Suprapubic skin (tissue), 4 donors: ENCODE measurements at regions not wholly inside any gene's neighbourhood (a gene's known extent, or its start where the extent isn't known, plus 50 kb on each side); places are given as distances from the start of the nearest gene placed in this dataset.

Experiments used
- DNase-seq, 2 donors: peaks; one replicate each; pipeline ENCODE4 v3.0.0-alpha.2; 2019; ENCODE audit warnings: low spot score in 2 of 2
- H3K27ac ChIP-seq: fragments of 200-600 bp; sonication (generic); one replicate; pipeline ENCODE4 v1.5.1; 2019
- H3K27me3 ChIP-seq: fragments of 200-600 bp; sonication (generic); one replicate; pipeline ENCODE4 v1.5.1; 2019
- H3K36me3 ChIP-seq: fragments of 200-600 bp; sonication (generic); one replicate; pipeline ENCODE4 v1.5.1; 2019
- H3K4me1 ChIP-seq: fragments of 200-600 bp; sonication (generic); one replicate; pipeline ENCODE4 v1.5.1; 2019
- H3K4me3 ChIP-seq: fragments of 200-600 bp; sonication (generic); one replicate; pipeline ENCODE4 v1.5.1; 2019; ENCODE audit warnings: mild to moderate bottlenecking
- H3K9me3 ChIP-seq: fragments of 200-600 bp; sonication (generic); one replicate; pipeline ENCODE4 v1.5.1; 2019
- EP300 ChIP-seq: sonication (generic); formaldehyde crosslinking; IDR thresholded peaks from one replicate; pipeline ENCODE4 v1.6.1; 2017; ENCODE audit warnings: antibody characterized with exemption
- POLR2A ChIP-seq, 2 donors: fragments of 450-650 bp; IDR thresholded peaks; one replicate each; pipeline ENCODE4 v1.6.1; 2017; ENCODE audit warnings: antibody characterized with exemption in 2 of 2, mild to moderate bottlenecking in 2 of 2, moderate library complexity in 2 of 2
- POLR2AphosphoS5 ChIP-seq, 3 donors: sonication (generic); formaldehyde crosslinking; IDR thresholded peaks; one replicate each; pipeline ENCODE4 v1.6.1; 2017; ENCODE audit warnings: antibody characterized with exemption in 3 of 3
- WGBS: methylation state at CpG from one replicate; pipeline ENCODE4 v1.1.5; 2018; 5-methylcytosine and 5-hydroxymethylcytosine counted together
- TF ChIP-seq, protein P1 (sequence below), 2 donors: fragments of 200-600 bp in 1 of 2; fragments of 450-650 bp in 1 of 2; sonication (generic) in 1 of 2; IDR thresholded peaks; one replicate each; pipeline ENCODE4 v1.5.1; 2016 to 2019; ENCODE audit warnings: antibody characterized with exemption in 2 of 2, mild to moderate bottlenecking in 1 of 2, moderate library complexity in 1 of 2

DNA sequence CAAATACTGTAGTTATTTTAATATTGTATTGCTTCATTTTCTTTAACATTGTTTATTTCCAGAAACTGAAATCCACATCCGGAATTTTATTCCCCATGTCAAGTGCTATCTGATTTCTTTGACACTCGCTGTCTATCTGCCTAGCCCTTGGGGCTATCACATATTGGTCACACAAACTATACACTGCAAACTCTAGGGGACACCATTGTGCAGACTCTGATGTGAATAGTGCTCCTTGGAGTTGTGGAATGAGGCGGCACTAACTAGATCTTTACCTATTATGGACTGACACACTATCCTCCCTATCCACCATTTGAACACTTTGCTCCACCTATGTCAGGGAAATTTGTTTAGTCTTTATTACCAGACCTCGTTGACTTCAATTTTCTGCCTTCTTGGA lies 534.5 kb downstream of the GLUD2 start:
- Histone ChIP-seq H3K27me3 (no peaks in the 10 kb centered on the region), H3K4me1 (no peaks in the 10 kb centered on the region), H3K4me3 (no peak overlapping the region), H3K9me3 (no peaks in the 10 kb centered on the region), H3K27ac (no peak overlapping the region), H3K36me3 (no peaks in the 10 kb centered on the region)
- DNase-seq = no peak
- TF ChIP-seq POLR2AphosphoS5 (IDR thresholded peaks at IDR 0.05) (no peak), POLR2A (IDR thresholded peaks at IDR 0.05) (no peak), EP300 (no peak)
- TF ChIP-seq, protein P1, sequence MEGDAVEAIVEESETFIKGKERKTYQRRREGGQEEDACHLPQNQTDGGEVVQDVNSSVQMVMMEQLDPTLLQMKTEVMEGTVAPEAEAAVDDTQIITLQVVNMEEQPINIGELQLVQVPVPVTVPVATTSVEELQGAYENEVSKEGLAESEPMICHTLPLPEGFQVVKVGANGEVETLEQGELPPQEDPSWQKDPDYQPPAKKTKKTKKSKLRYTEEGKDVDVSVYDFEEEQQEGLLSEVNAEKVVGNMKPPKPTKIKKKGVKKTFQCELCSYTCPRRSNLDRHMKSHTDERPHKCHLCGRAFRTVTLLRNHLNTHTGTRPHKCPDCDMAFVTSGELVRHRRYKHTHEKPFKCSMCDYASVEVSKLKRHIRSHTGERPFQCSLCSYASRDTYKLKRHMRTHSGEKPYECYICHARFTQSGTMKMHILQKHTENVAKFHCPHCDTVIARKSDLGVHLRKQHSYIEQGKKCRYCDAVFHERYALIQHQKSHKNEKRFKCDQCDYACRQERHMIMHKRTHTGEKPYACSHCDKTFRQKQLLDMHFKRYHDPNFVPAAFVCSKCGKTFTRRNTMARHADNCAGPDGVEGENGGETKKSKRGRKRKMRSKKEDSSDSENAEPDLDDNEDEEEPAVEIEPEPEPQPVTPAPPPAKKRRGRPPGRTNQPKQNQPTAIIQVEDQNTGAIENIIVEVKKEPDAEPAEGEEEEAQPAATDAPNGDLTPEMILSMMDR (IDR thresholded peaks at IDR 0.05) = no peak
- WGBS = 30% methylated on average over 4 of the region's 4 CpGs

DNA sequence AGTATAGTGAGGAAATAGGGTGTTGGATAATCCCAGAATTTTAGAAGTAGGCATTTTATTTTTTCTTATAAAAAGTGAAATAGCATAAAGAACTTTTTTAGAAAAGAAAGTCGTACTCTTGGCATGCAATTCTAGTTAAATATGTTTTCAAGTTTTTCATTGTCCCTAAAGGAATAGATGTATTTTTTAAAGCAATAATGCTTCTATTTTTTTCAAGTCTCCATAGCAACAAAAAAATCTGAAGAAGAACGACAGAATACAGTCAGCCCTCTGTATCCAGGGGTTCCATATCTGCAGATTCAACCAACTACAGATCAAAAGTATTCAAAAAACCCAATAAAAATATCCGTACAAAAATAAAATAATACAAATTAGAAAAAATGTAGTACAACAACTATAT lies 538.2 kb downstream of the GLUD2 start:
- Histone ChIP-seq H3K27ac (no peak overlapping the region), H3K4me3 (no peak overlapping the region), H3K4me1 (no peaks in the 10 kb centered on the region), H3K36me3 (no peaks in the 10 kb centered on the region), H3K27me3 (no peaks in the 10 kb centered on the region), H3K9me3 (no peaks in the 10 kb centered on the region)
- 57% methylated on average over 3 of the region's 3 CpGs for WGBS
- no peak for TF ChIP-seq POLR2AphosphoS5 (IDR thresholded peaks at IDR 0.05)
- no peak for TF ChIP-seq POLR2A (IDR thresholded peaks at IDR 0.05)
- TF ChIP-seq, protein P1 (IDR thresholded peaks at IDR 0.05) = no peak
- TF ChIP-seq EP300 = no peak
- DNase-seq = no peak

DNA sequence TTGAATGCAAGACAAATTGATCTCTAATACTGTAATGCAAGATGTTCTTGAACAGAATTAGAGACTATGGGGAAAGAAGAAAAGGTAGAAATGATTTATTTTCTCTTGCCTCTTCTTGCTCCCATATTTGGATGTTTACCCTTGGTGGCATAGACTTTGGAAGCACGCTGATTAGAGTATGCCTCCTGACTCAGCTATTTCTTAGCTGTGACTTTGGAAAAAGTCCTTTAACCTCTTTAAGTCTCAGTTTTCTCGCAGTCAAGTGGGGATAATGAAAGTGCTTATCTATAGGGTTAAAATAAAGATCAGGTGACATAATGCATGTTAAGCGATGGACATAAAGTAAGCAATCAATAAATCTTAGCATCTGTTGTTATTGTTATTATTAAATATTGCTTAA lies 545.5 kb downstream of the GLUD2 start:
- no peak overlapping the region for H3K27ac ChIP-seq
- DNase-seq = no peak
- no peaks in the 10 kb centered on the region for H3K27me3 ChIP-seq
- H3K4me3 ChIP-seq = no peak overlapping the region
- TF ChIP-seq POLR2A (IDR thresholded peaks at IDR 0.05) (no peak), EP300 (no peak), POLR2AphosphoS5 (IDR thresholded peaks at IDR 0.05) (no peak)
- TF ChIP-seq, protein P1 (IDR thresholded peaks at IDR 0.05) = no peak
- WGBS = 75% methylated on average over 3 of the region's 3 CpGs
- H3K36me3 ChIP-seq = no peaks in the 10 kb centered on the region
- H3K4me1 ChIP-seq = no peaks in the 10 kb centered on the region
- H3K9me3 ChIP-seq = no peaks in the 10 kb centered on the region

DNA sequence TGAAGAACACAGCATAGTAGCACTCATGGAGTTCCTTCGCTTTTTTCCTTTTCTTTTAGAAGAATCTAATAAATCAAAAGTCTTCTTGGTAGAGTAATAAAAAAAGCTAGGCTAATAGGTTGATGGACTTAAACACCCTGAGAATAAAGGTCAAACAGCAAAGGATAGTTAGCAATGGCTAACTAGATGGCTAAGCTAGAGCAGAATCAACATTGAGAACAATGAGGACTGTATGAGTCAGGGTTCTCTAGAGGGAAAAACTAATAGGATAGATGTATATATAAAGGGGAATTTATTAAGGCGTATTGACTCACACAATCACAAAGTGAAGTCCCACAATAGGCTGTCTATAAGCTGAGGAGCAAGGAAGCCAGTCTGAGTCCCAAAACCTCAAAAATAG lies 550.9 kb downstream of the GLUD2 start:
- no peak for TF ChIP-seq POLR2A (IDR thresholded peaks at IDR 0.05)
- TF ChIP-seq, protein P1 (IDR thresholded peaks at IDR 0.05) = no peak
- TF ChIP-seq POLR2AphosphoS5 (IDR thresholded peaks at IDR 0.05) = no peak
- no peak for TF ChIP-seq EP300
- WGBS = 59% methylated on average over 2 of the region's 2 CpGs
- Histone ChIP-seq H3K4me1 (no peaks in the 10 kb centered on the region), H3K9me3 (no peaks in the 10 kb centered on the region), H3K27me3 (no peaks in the 10 kb centered on the region), H3K36me3 (no peaks in the 10 kb centered on the region), H3K4me3 (no peak overlapping the region), H3K27ac (no peak overlapping the region)
- no peak for DNase-seq

DNA sequence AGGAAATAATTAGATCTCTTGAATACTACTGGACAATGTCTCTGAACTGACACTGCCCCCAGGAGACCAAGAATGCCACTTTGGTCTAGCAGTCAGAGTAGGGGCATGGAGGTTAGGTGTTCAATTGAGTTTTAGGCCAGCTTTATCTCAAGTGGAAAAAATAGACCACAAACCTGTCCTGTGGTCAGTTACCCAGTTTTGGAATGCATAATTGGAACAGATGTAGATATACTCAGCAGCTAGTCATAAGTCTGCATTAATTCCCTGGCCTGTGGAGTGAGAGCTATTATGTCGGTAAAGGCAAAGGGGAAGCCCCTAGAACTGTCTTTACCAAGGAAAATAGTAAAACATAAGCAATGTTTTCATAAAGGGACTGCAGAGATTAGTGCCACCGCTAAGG lies 587.7 kb downstream of the GLUD2 start:
- DNase-seq = no peak
- no peaks in the 10 kb centered on the region for H3K4me1 ChIP-seq
- TF ChIP-seq EP300 (no peak), POLR2AphosphoS5 (IDR thresholded peaks at IDR 0.05) (no peak), POLR2A (IDR thresholded peaks at IDR 0.05) (no peak)
- TF ChIP-seq, protein P1 (IDR thresholded peaks at IDR 0.05) = no peak

More for the DNA sequence above, 587.7 kb downstream of the GLUD2 start:
- Histone ChIP-seq H3K4me3 (no peak overlapping the region), H3K9me3 (no peaks in the 10 kb centered on the region), H3K27me3 (no peaks in the 10 kb centered on the region), H3K36me3 (no peaks in the 10 kb centered on the region), H3K27ac (no peak overlapping the region)
- WGBS = 73% methylated on average over 2 of the region's 2 CpGs
